Mesenchymal stem cell (in vitro differentiated cells and primary cell): ENCODE measurements at regions not wholly inside any gene's neighbourhood (a gene's known extent, or its start where the extent isn't known, plus 50 kb on each side); places are given as distances from the start of the nearest gene placed in this dataset.

Experiments used
- DNase-seq: peaks from one replicate; pipeline ENCODE4 v3.0.0-alpha.2; 2013
- H2AFZ ChIP-seq: one replicate; pipeline ENCODE4 v1.6.1; 2013; ENCODE audit warnings: low read depth, mild to moderate bottlenecking, control low read depth, inconsistent platforms, low read length, moderate library complexity
- H2AK5ac ChIP-seq: 2 replicates; pipeline ENCODE4 v1.6.1; 2013; ENCODE audit warnings: low read length, moderate library complexity, mild to moderate bottlenecking, inconsistent platforms; ENCODE audit not compliant: severe bottlenecking
- H2BK120ac ChIP-seq: one replicate; pipeline ENCODE4 v1.6.1; 2013; ENCODE audit warnings: low read depth, mild to moderate bottlenecking, inconsistent platforms, low read length, moderate library complexity
- H2BK12ac ChIP-seq, 2 experiments: one replicate each; pipeline ENCODE4 v1.6.1; 2013; ENCODE audit warnings: inconsistent platforms in 2 of 2, low read length in 2 of 2, mild to moderate bottlenecking in 2 of 2, moderate library complexity in 2 of 2, control low read depth in 1 of 2
- H2BK15ac ChIP-seq: one replicate; pipeline ENCODE4 v1.6.1; 2013; ENCODE audit warnings: mild to moderate bottlenecking, low read depth, inconsistent platforms; ENCODE audit not compliant: poor library complexity, severe bottlenecking
- H2BK5ac ChIP-seq: 2 replicates; pipeline ENCODE4 v1.6.1; 2013; ENCODE audit warnings: low read depth, mild to moderate bottlenecking, low read length, control low read depth, inconsistent platforms; ENCODE audit not compliant: poor library complexity, severe bottlenecking
- H3K14ac ChIP-seq, 2 experiments: one replicate each; pipeline ENCODE4 v1.6.1; 2013; ENCODE audit warnings: inconsistent platforms in 2 of 2, low read length in 2 of 2, control low read depth in 1 of 2, mild to moderate bottlenecking in 1 of 2, moderate library complexity in 1 of 2
- H3K18ac ChIP-seq, 2 experiments: one replicate each; pipeline ENCODE4 v1.6.1; 2013; ENCODE audit warnings: inconsistent platforms in 2 of 2, low read length in 2 of 2, control low read depth in 1 of 2, low read depth in 1 of 2, mild to moderate bottlenecking in 1 of 2
- H3K23ac ChIP-seq, 2 experiments: one replicate each; pipeline ENCODE4 v1.6.1; 2013; ENCODE audit warnings: inconsistent platforms in 2 of 2, low read length in 2 of 2, mild to moderate bottlenecking in 2 of 2, moderate library complexity in 2 of 2, control low read depth in 1 of 2
- H3K27ac ChIP-seq: 2 replicates; pipeline ENCODE4 v1.5.1; 2013; ENCODE audit warnings: mild to moderate bottlenecking, moderate library complexity, low read length, control low read depth, inconsistent platforms; ENCODE audit not compliant: poor library complexity, severe bottlenecking
- H3K27me3 ChIP-seq, 2 experiments: 2 replicates each; pipeline versions ENCODE4 v1.6.1 to v1.7.0; 2013; ENCODE audit warnings: low read length in 2 of 2, mild to moderate bottlenecking in 2 of 2, moderate library complexity in 2 of 2, control low read depth in 1 of 2, inconsistent platforms in 1 of 2; ENCODE audit not compliant: control insufficient read depth in 1 of 2, insufficient read depth in 1 of 2
- H3K36me3 ChIP-seq, 2 experiments: 2 replicates each; pipeline versions ENCODE4 v1.6.1 to v1.7.0; 2013; ENCODE audit warnings: low read length in 2 of 2, control low read depth in 1 of 2, inconsistent platforms in 1 of 2, low read depth in 1 of 2, mild to moderate bottlenecking in 1 of 2; ENCODE audit not compliant: insufficient read depth in 2 of 2, control insufficient read depth in 1 of 2
- H3K4ac ChIP-seq, 2 experiments: one replicate each; pipeline ENCODE4 v1.6.1; 2013; ENCODE audit warnings: inconsistent platforms in 2 of 2, low read length in 2 of 2, mild to moderate bottlenecking in 2 of 2, moderate library complexity in 2 of 2, control low read depth in 1 of 2, low read depth in 1 of 2
- H3K4me1 ChIP-seq: 2 replicates; pipeline ENCODE4 v1.6.1; 2013; ENCODE audit warnings: low read depth, low read length, control low read depth; ENCODE audit not compliant: control insufficient read depth, insufficient read depth
- H3K4me2 ChIP-seq: 2 replicates; pipeline ENCODE4 v1.6.1; 2013; ENCODE audit warnings: low read length, mild to moderate bottlenecking, inconsistent platforms; ENCODE audit not compliant: poor library complexity, severe bottlenecking
- H3K4me3 ChIP-seq, 2 experiments: 2 replicates each; pipeline versions ENCODE4 v1.5.1 to v1.7.0; 2013; ENCODE audit warnings: low read length in 2 of 2, mild to moderate bottlenecking in 2 of 2, control low read depth in 1 of 2, low read depth in 1 of 2; ENCODE audit not compliant: insufficient read depth in 1 of 2
- H3K79me1 ChIP-seq: replicated peaks from 2 replicates; pipeline ENCODE4 v1.6.1; 2013; ENCODE audit warnings: mild to moderate bottlenecking, control low read depth, low read length, inconsistent platforms; ENCODE audit not compliant: poor library complexity, severe bottlenecking
- H3K9ac ChIP-seq: 2 replicates; pipeline ENCODE4 v1.7.0; 2013; ENCODE audit warnings: mild to moderate bottlenecking, low read length, moderate library complexity
- H3K9me3 ChIP-seq: 2 replicates; pipeline ENCODE4 v1.7.0; 2013; ENCODE audit warnings: mild to moderate bottlenecking, low read length; ENCODE audit not compliant: control insufficient read depth
- H4K8ac ChIP-seq: one replicate; pipeline ENCODE4 v1.6.1; 2013; ENCODE audit warnings: inconsistent platforms, mild to moderate bottlenecking, low read length, moderate library complexity
- H4K91ac ChIP-seq: one replicate; pipeline ENCODE4 v1.6.1; 2013; ENCODE audit warnings: mild to moderate bottlenecking, low read length, inconsistent platforms
- WGBS: methylation state at CpG from one replicate; pipeline ENCODE4 v1.1.7; 2013; ENCODE audit warnings: mixed read lengths; 5-methylcytosine and 5-hydroxymethylcytosine counted together

DNA sequence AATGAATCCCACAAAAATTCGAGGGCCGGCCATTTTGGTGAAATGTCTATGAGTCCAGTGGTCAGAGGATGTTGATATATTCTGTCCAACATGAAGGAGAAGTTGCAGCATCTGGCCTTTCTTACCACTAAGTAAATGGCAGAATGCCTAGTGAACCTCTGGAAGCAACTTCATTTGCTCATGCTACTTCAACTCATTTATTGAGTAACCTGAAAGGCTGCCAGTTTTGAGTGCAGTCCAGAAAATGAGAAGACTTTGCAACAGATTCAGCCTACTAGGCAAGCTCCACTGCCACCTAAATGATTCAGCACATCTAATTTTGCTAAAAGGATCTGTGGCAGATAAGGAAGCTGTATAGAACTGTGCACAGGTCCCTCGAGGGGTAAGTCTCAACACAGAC is 265.0 kb downstream of the OPA1 start:
- Histone ChIP-seq H2BK12ac (no peak overlapping the region), H3K79me1 (no peaks in the 10 kb centered on the region), H2AK5ac (no peak overlapping the region), H3K4ac (no peak overlapping the region), H4K91ac (no peak overlapping the region), H3K27me3 (peaks cover 0 to 6% of the 10 kb centered on the region in 2 experiments), H4K8ac (no peak overlapping the region), H3K23ac (no peak overlapping the region), H3K9ac (no peak overlapping the region), H3K36me3 (no peaks in the 10 kb centered on the region), H3K9me3 (no peaks in the 10 kb centered on the region), H2BK15ac (no peak overlapping the region), H2BK120ac (no peak overlapping the region), H3K14ac (no peak overlapping the region), H3K4me1 (peaks cover 2% of the 10 kb centered on the region), H3K4me3 (no peak overlapping the region), H3K4me2 (no peak overlapping the region), H2BK5ac (no peak overlapping the region), H2AFZ (no peak overlapping the region), H3K27ac (no peak overlapping the region), H3K18ac (no peak overlapping the region)
- WGBS: 95% methylated on average over 2 of the region's 3 CpGs
- peak; percentile 77 for DNase-seq

DNA sequence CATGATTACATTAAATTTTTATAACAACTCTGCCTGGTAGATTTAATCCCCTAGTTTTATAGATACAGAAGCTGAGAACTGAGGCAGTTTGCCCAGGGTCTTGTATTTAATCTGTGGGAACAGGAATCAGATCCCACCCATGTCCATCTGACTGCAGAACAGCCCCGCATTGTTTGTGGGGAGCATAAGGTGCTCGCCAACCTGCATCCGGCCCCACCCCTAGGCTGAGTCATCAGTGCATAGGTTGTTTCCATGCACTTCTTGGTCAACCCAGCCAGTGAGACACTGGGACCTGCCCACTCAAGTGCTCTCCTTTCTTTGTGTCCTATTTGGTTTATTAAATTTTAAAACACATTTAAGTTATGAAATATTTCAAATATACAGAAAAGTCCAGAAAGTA is 266.2 kb downstream of the OPA1 start:
- H2BK5ac ChIP-seq: no peak overlapping the region
- H2BK15ac ChIP-seq: no peak overlapping the region
- H3K14ac ChIP-seq: no peak overlapping the region
- H3K4me3 ChIP-seq: no peak overlapping the region
- H2AFZ ChIP-seq: no peak overlapping the region
- no peak overlapping the region for H2AK5ac ChIP-seq
- H3K36me3 ChIP-seq: no peaks in the 10 kb centered on the region
- no peak overlapping the region for H3K27ac ChIP-seq
- H3K4me2 ChIP-seq: peak overlapping the region; percentile 13
- 91% methylated on average over 3 of the region's 3 CpGs for WGBS
- H3K4me1 ChIP-seq: no peaks in the 10 kb centered on the region
- no peaks in the 10 kb centered on the region for H3K79me1 ChIP-seq
- no peak overlapping the region for H3K23ac ChIP-seq
- no peak overlapping the region for H2BK120ac ChIP-seq
- DNase-seq: no peak
- H3K9me3 ChIP-seq: no peaks in the 10 kb centered on the region
- no peak overlapping the region for H4K8ac ChIP-seq
- H3K4ac ChIP-seq: no peak overlapping the region
- H3K18ac ChIP-seq: peak overlapping the region in 1 of 2 experiments; percentile 44
- H4K91ac ChIP-seq: no peak overlapping the region
- peak overlapping the region in 1 of 2 experiments; percentile 65 for H2BK12ac ChIP-seq
- H3K9ac ChIP-seq: no peak overlapping the region
- H3K27me3 ChIP-seq: peaks cover 0 to 14% of the 10 kb centered on the region in 2 experiments

GRCh38 chr3:193861012-193861411 is 268.0 kb downstream of the OPA1 start:
- H3K18ac ChIP-seq: no peak overlapping the region
- DNase-seq: no peak
- WGBS: 100% methylated on average over 2 of the region's 2 CpGs

DNA sequence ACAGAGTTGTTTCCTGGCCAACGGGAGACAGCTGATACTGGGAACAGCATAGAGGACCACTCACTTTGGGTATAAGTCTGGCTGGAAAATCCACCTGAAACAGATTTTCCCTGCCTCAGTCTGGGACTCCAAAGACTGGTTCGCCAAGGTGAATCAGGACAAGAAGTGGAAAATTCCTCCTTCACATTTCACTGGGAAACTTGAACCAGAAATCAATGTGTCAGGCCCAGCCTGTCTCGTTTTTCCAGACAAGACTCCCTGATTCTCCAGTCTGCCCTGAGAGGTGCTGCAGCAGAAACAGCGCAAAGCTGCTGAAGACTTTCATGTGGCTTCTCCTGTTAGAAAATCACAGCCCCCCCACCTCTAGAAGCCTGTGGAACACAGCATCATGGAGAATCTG is 269.8 kb downstream of the OPA1 start:
- no peak overlapping the region for H3K4me3 ChIP-seq
- H3K14ac ChIP-seq: no peak overlapping the region
- no peak overlapping the region for H2BK12ac ChIP-seq
- no peak overlapping the region for H3K18ac ChIP-seq
- peaks cover 4 to 24% of the 10 kb centered on the region in 2 experiments for H3K27me3 ChIP-seq
- H3K4me1 ChIP-seq: peaks cover 4% of the 10 kb centered on the region
- no peak overlapping the region for H2BK5ac ChIP-seq
- no peak overlapping the region for H2AFZ ChIP-seq
- H3K9ac ChIP-seq: no peak overlapping the region
- no peak overlapping the region for H2AK5ac ChIP-seq
- no peak overlapping the region for H2BK120ac ChIP-seq
- H3K4me2 ChIP-seq: no peak overlapping the region
- H3K4ac ChIP-seq: no peak overlapping the region
- no peak overlapping the region for H3K23ac ChIP-seq
- H3K9me3 ChIP-seq: no peaks in the 10 kb centered on the region
- DNase-seq: no peak
- no peak overlapping the region for H3K27ac ChIP-seq
- no peak overlapping the region for H2BK15ac ChIP-seq
- 94% methylated on average over 4 of the region's 4 CpGs for WGBS
- H3K79me1 ChIP-seq: no peaks in the 10 kb centered on the region
- no peak overlapping the region for H4K8ac ChIP-seq
- H4K91ac ChIP-seq: no peak overlapping the region
- H3K36me3 ChIP-seq: no peaks in the 10 kb centered on the region

More at GRCh38 chr3:193861012-193861411, 268.0 kb downstream of the OPA1 start:
- H2BK15ac ChIP-seq: no peak overlapping the region
- H4K91ac ChIP-seq: no peak overlapping the region
- no peak overlapping the region for H4K8ac ChIP-seq
- peaks cover 4 to 18% of the 10 kb centered on the region in 2 experiments for H3K27me3 ChIP-seq
- no peak overlapping the region for H3K4me2 ChIP-seq
- no peaks in the 10 kb centered on the region for H3K79me1 ChIP-seq
- H2BK120ac ChIP-seq: no peak overlapping the region
- H2BK12ac ChIP-seq: no peak overlapping the region
- no peaks in the 10 kb centered on the region for H3K4me1 ChIP-seq
- H3K4me3 ChIP-seq: no peak overlapping the region
- H3K14ac ChIP-seq: no peak overlapping the region
- no peak overlapping the region for H3K27ac ChIP-seq
- H2BK5ac ChIP-seq: no peak overlapping the region
- no peaks in the 10 kb centered on the region for H3K36me3 ChIP-seq
- H3K9ac ChIP-seq: no peak overlapping the region
- no peak overlapping the region for H2AFZ ChIP-seq
- H3K23ac ChIP-seq: no peak overlapping the region
- no peak overlapping the region for H3K4ac ChIP-seq
- no peaks in the 10 kb centered on the region for H3K9me3 ChIP-seq
- H2AK5ac ChIP-seq: no peak overlapping the region
